CD4-positive, alpha-beta T cell (primary cell): ENCODE measurements at regions not wholly inside any gene's neighbourhood (a gene's known extent, or its start where the extent isn't known, plus 50 kb on each side); places are given as distances from the start of the nearest gene placed in this dataset.

Experiments
- ATAC-seq: fragments of 200-7000 bp; cut with Tn5 transposase; one replicate; pipeline ENCODE4 v1.10.0; 2022; ENCODE audit warnings: mild to moderate bottlenecking; ENCODE audit not compliant: poor library complexity
- CTCF ChIA-PET: fragments of 350-600 bp; sonication (Branson Sonifier 250); formaldehyde crosslinking; loops from one replicate; lab custom pipeline; 2021; ENCODE audit warnings: antibody characterized with exemption, inconsistent platforms; lab: Charles Lee
- POLR2A ChIA-PET: fragments of 350-600 bp; sonication (Branson Sonifier 250); formaldehyde crosslinking; loops from one replicate; lab custom pipeline; 2021; ENCODE audit warnings: antibody characterized with exemption, inconsistent platforms; lab: Charles Lee
- DNase-seq, 14 experiments: peaks; one replicate each; pipeline ENCODE4 v3.0.0-alpha.2; 2013 to 2020; ENCODE audit warnings: mixed read lengths in 2 of 14
- H3K27ac ChIP-seq, 2 donors: one replicate each; pipeline versions ENCODE4 v1.5.1 to v1.7.0; 2013; ENCODE audit warnings: low read length in 2 of 2, low read depth in 1 of 2, mild to moderate bottlenecking in 1 of 2
- H3K27me3 ChIP-seq, 2 experiments: 1 replicate in 1 of 2; 2 replicates in 1 of 2; pipeline versions ENCODE4 v1.6.1 to v1.7.0; 2013; ENCODE audit warnings: low read length in 2 of 2, control low read depth in 1 of 2, mild to moderate bottlenecking in 1 of 2, moderate library complexity in 1 of 2; ENCODE audit not compliant: insufficient read depth in 2 of 2, control insufficient read depth in 1 of 2
- H3K36me3 ChIP-seq: one replicate; pipeline ENCODE4 v1.6.1; 2013; ENCODE audit warnings: low read length, control low read depth; ENCODE audit not compliant: insufficient read depth
- H3K4me1 ChIP-seq: one replicate; pipeline ENCODE4 v1.6.1; 2013; ENCODE audit warnings: low read length, control low read depth; ENCODE audit not compliant: insufficient read depth
- H3K4me3 ChIP-seq: one replicate; pipeline ENCODE4 v1.5.1; 2013; ENCODE audit warnings: mild to moderate bottlenecking, low read length, moderate library complexity
- H3K9me3 ChIP-seq, 2 experiments: 1 replicate in 1 of 2; 2 replicates in 1 of 2; pipeline versions ENCODE4 v1.6.1 to v1.7.0; 2013; ENCODE audit warnings: low read length in 2 of 2, mild to moderate bottlenecking in 2 of 2, control low read depth in 1 of 2, moderate library complexity in 1 of 2; ENCODE audit not compliant: control insufficient read depth in 1 of 2, insufficient read depth in 1 of 2
- H3K27ac Mint-ChIP-seq: one replicate; pipeline ENCODE4 v1.8.0; 2020; ENCODE audit warnings: mixed read lengths
- H3K27me3 Mint-ChIP-seq: one replicate; pipeline ENCODE4 v1.8.0; 2021; ENCODE audit warnings: mixed read lengths
- H3K36me3 Mint-ChIP-seq: one replicate; pipeline ENCODE4 v1.8.0; 2021; ENCODE audit warnings: low read depth, mixed read lengths
- H3K4me1 Mint-ChIP-seq: one replicate; pipeline ENCODE4 v1.8.0; 2021; ENCODE audit warnings: low read depth, mixed read lengths
- H3K4me3 Mint-ChIP-seq: one replicate; pipeline ENCODE4 v1.8.0; 2020; ENCODE audit warnings: mild to moderate bottlenecking, mixed read lengths
- H3K9me3 Mint-ChIP-seq: one replicate; pipeline ENCODE4 v1.8.0; 2020; ENCODE audit warnings: mixed read lengths
- intact Hi-C, 2 experiments: fragments of 100-400 bp; cut with DNase I in 1 of 2; cut with micrococcal nuclease in 1 of 2; formaldehyde crosslinking; loops; one replicate each; pipeline versions ENCODE4 v1.15.1 to v1.9.0; 2023 to 2025; cut with DNase I, micrococcal nuclease
- TF ChIP-seq, protein P1 (sequence below): fragments of 200-600 bp; IDR thresholded peaks from one replicate; pipeline ENCODE4 v1.8.0; 2022; ENCODE audit warnings: antibody characterized with exemption, mild to moderate bottlenecking

DNA sequence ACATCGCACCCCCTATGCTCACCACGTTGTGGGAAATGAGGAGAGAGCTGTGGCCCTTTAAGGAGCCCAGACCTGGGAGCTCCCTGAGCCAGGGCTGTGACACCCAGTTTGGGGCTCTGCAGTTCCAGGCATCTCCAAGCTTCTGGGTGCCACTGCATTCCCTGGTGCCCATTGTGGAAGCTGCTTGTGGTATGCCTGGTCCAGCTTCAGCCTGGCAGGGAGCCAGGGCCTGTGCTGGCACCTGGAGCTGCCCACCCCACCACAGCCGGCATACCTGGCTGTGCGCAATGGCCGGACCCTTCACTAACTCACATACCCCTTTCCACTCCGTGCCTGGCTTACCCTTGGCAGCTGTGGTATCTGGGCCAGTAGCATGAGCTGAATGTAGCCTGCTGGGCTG is 107.9 kb upstream of the OR4E1 start:
- Mint-ChIP-seq H3K27me3 (peaks cover 63% of the 10 kb centered on the region), H3K4me1 (no peaks in the 10 kb centered on the region), H3K4me3 (no peak overlapping the region), H3K36me3 (no peaks in the 10 kb centered on the region), H3K9me3 (no peaks in the 10 kb centered on the region), H3K27ac (no peak overlapping the region)
- ChIA-PET CTCF (no interaction called here), POLR2A (no interaction called here)
- no peak overlapping the region for H3K4me3 ChIP-seq
- H3K27ac ChIP-seq = no peak overlapping the region
- H3K27me3 ChIP-seq = peaks cover 6 to 17% of the 10 kb centered on the region in 2 experiments
- TF ChIP-seq, protein P1, sequence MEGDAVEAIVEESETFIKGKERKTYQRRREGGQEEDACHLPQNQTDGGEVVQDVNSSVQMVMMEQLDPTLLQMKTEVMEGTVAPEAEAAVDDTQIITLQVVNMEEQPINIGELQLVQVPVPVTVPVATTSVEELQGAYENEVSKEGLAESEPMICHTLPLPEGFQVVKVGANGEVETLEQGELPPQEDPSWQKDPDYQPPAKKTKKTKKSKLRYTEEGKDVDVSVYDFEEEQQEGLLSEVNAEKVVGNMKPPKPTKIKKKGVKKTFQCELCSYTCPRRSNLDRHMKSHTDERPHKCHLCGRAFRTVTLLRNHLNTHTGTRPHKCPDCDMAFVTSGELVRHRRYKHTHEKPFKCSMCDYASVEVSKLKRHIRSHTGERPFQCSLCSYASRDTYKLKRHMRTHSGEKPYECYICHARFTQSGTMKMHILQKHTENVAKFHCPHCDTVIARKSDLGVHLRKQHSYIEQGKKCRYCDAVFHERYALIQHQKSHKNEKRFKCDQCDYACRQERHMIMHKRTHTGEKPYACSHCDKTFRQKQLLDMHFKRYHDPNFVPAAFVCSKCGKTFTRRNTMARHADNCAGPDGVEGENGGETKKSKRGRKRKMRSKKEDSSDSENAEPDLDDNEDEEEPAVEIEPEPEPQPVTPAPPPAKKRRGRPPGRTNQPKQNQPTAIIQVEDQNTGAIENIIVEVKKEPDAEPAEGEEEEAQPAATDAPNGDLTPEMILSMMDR = no peak
- no peaks in the 10 kb centered on the region for H3K4me1 ChIP-seq
- intact Hi-C loops = no loop called here
- ATAC-seq (no peak), DNase-seq (no peak)
- H3K9me3 ChIP-seq = no peaks in the 10 kb centered on the region
- H3K36me3 ChIP-seq = no peaks in the 10 kb centered on the region

DNA sequence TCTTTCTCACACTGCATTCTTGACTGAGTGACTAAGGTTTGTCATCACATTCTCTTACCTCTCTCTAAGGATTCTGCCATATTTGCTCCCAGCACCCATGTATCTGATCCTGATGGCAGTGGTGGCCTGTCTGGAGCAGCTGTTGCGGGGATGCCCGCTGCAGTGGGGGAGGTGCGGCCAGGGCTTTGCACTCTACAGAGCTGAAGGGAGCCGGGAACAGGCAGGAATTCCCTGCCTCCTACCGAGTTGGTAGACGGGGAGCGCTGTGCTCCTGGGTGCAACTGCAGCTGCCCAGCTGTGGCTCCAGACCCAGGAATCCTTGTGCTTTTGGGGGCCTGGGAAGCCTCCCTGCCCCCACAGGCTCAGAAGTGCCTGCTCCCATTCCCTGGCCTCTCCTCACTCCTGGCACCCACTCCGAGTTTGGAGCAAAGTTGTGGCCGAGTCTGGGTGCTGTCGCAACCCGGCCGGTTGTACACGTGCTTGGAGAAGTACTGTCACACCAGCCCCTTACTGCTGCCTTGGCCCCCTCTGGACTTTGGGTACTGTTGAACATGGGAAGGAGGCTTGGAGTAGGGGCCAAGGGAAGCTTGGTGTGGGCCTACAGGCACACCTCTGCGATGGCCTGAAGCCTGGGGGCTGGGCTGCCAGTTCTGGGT is 106.9 kb upstream of the OR4E1 start:
- no peaks in the 10 kb centered on the region for H3K4me1 Mint-ChIP-seq
- POLR2A ChIA-PET = no interaction called here
- no peaks in the 10 kb centered on the region for H3K9me3 Mint-ChIP-seq
- Histone ChIP-seq H3K27ac (no peak overlapping the region), H3K4me3 (no peak overlapping the region), H3K4me1 (no peaks in the 10 kb centered on the region), H3K27me3 (peaks cover 6 to 15% of the 10 kb centered on the region in 2 experiments), H3K9me3 (no peaks in the 10 kb centered on the region), H3K36me3 (no peaks in the 10 kb centered on the region)
- intact Hi-C loops = no loop called here
- TF ChIP-seq, protein P1 = no peak
- ATAC-seq (no peak), DNase-seq (no peak)
- CTCF ChIA-PET = interaction anchor here (0.7 kb wide), 1 partner anchor 10 kb away, joined by 3 read pairs; no protein-coding TSS in a partner anchor
- no peak overlapping the region for H3K4me3 Mint-ChIP-seq
- no peaks in the 10 kb centered on the region for H3K36me3 Mint-ChIP-seq
- no peak overlapping the region for H3K27ac Mint-ChIP-seq
- H3K27me3 Mint-ChIP-seq = peaks cover 59% of the 10 kb centered on the region

DNA sequence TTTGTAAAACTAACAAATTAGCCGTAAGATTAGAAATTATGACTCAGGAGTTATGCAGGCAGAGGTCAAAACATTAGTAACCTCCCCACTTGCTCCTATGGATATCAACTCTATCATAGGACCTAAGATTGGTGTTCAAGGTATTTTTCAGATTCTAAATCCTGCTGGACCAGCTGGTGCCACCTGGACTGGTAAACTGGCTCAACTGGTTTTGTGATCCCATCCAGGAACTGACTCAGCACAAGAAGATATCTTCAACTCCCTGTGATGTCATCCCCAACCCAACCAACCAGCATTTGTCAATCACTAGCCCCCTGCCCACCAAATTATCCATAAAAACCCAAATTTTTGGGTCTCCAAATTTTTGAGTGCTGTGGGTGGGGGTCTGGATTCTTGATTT is 98.1 kb upstream of the OR4E1 start:
- H3K36me3 Mint-ChIP-seq = no peaks in the 10 kb centered on the region
- DNase-seq (no peak), ATAC-seq (no peak)
- H3K27ac ChIP-seq = no peak overlapping the region
- peaks cover 22% of the 10 kb centered on the region for H3K27me3 Mint-ChIP-seq
- no peaks in the 10 kb centered on the region for H3K27me3 ChIP-seq
- ChIA-PET CTCF (no interaction called here), POLR2A (no interaction called here)
- intact Hi-C loops = no loop called here
- H3K9me3 Mint-ChIP-seq = no peaks in the 10 kb centered on the region
- no peak overlapping the region for H3K27ac Mint-ChIP-seq
- no peak overlapping the region for H3K4me3 ChIP-seq
- H3K4me1 ChIP-seq = no peaks in the 10 kb centered on the region
- no peaks in the 10 kb centered on the region for H3K9me3 ChIP-seq
- H3K36me3 ChIP-seq = no peaks in the 10 kb centered on the region
- TF ChIP-seq, protein P1 = no peak
- peaks cover 6% of the 10 kb centered on the region for H3K4me1 Mint-ChIP-seq
- H3K4me3 Mint-ChIP-seq = no peak overlapping the region
